ENCODE measurements at regions not wholly inside any gene's neighbourhood (a gene's known extent, or its start where the extent isn't known, plus 50 kb on each side); places are given as distances from the start of the nearest gene placed in this dataset.

GRCh38 chr3:197404754-197405153 is 106.3 kb upstream of the DLG1 start:
- POLR2A ChIA-PET, result no interaction called here
- Histone ChIP-seq H3K4me3 (ENCODE audit: low read depth, low read length) (no peak overlapping the region), H3K27ac (ENCODE audit: extremely low read depth, low read depth, low read length) (no peak overlapping the region), H3K9me3 (ENCODE audit: control insufficient read depth, insufficient read depth, low read depth, low read length) (no peaks in the 10 kb centered on the region), H3K36me3 (ENCODE audit: control insufficient read depth in 2 of 2, insufficient read depth in 1 of 2, low read length in 2 of 2) (no peaks in the 10 kb centered on the region), H3K4me1 (ENCODE audit: control insufficient read depth, insufficient read depth, low read length) (no peaks in the 10 kb centered on the region)
- CTCF ChIA-PET, result no interaction called here
- TF ChIP-seq SP7 (tag by site-specific recombination; IDR thresholded peaks at IDR 0.05), result no peak
- no peak for TF ChIP-seq TSHZ1 (tag by site-specific recombination; IDR thresholded peaks at IDR 0.05; ENCODE audit: borderline replicate concordance)
- TF ChIP-seq ZNF76 (tag by site-specific recombination; IDR thresholded peaks at IDR 0.05; ENCODE audit: borderline replicate concordance, low read depth), result no peak
- no peak for TF ChIP-seq GFI1B (tag by site-specific recombination; IDR thresholded peaks at IDR 0.05)
- TF ChIP-seq ZNF580 (tag by site-specific recombination; IDR thresholded peaks at IDR 0.05), result no peak
- no peak for TF ChIP-seq ZNF155 (tag by site-specific recombination; IDR thresholded peaks at IDR 0.05)
- TF ChIP-seq KLF1 (tag by site-specific recombination; IDR thresholded peaks at IDR 0.05), result no peak
- TF ChIP-seq MZF1 (tag by site-specific recombination; IDR thresholded peaks at IDR 0.05; ENCODE audit: borderline replicate concordance), result no peak
- TF ChIP-seq HOXD13 (CRISPR knock-in tag; IDR thresholded peaks at IDR 0.05; ENCODE audit: borderline replicate concordance), result no peak
- no peak for TF ChIP-seq GLI2 (tag by site-specific recombination; IDR thresholded peaks at IDR 0.05; ENCODE audit: borderline replicate concordance, low read depth)
- TF ChIP-seq PRDM2 (tag by site-specific recombination; IDR thresholded peaks at IDR 0.05; ENCODE audit: borderline replicate concordance), result no peak
- TF ChIP-seq ZNF175 (tag by site-specific recombination; IDR thresholded peaks at IDR 0.05), result no peak
- TF ChIP-seq ZFHX2 (tag by site-specific recombination; conservative IDR thresholded peaks at IDR 0.05), result no peak
- TF ChIP-seq ZNF223 (tag by site-specific recombination; IDR thresholded peaks at IDR 0.05), result no peak
- no peak for TF ChIP-seq ZSCAN5A (tag by site-specific recombination; IDR thresholded peaks at IDR 0.05)
- no peak for TF ChIP-seq ZNF623 (tag by site-specific recombination; IDR thresholded peaks at IDR 0.05)
- TF ChIP-seq ZNF404 (tag by site-specific recombination; IDR thresholded peaks at IDR 0.05), result no peak
- no peak for TF ChIP-seq ZNF529 (tag by site-specific recombination; IDR thresholded peaks at IDR 0.05; ENCODE audit: insufficient replicate concordance)
